K562 (cell line): ENCODE measurements at regions not wholly inside any gene's neighbourhood (a gene's known extent, or its start where the extent isn't known, plus 50 kb on each side); places are given as distances from the start of the nearest gene placed in this dataset.

Source experiments
- CBX5 ChIP-seq: IDR thresholded peaks from 2 replicates; pipeline ENCODE4 v1.6.1; 2014; ENCODE audit warnings: low read depth, borderline replicate concordance
- NCOA4 ChIP-seq: fragments of 450-650 bp; IDR thresholded peaks from 2 replicates; pipeline ENCODE4 v1.6.1; 2018; ENCODE audit warnings: mild to moderate bottlenecking; ENCODE audit not compliant: partially characterized antibody
- NFIC ChIP-seq: fragments of 450-650 bp; IDR thresholded peaks from 2 replicates; pipeline ENCODE4 v1.6.1; 2017; ENCODE audit warnings: mild to moderate bottlenecking, inconsistent platforms
- POLR2B ChIP-seq: fragments of 450-650 bp; IDR thresholded peaks from 2 replicates; pipeline ENCODE4 v1.6.1; 2018; ENCODE audit warnings: low read depth; ENCODE audit not compliant: partially characterized antibody
- ZFP36 ChIP-seq: fragments of 150-350 bp; IDR thresholded peaks from 2 replicates; pipeline ENCODE4 v1.6.1; 2018; ENCODE audit warnings: low read length, low read depth; ENCODE audit not compliant: partially characterized antibody
- ZNF274 ChIP-seq: IDR thresholded peaks from 2 replicates; pipeline ENCODE4 v1.6.1; 2011; ENCODE audit warnings: low read depth, mild to moderate bottlenecking, low read length, moderate library complexity, borderline replicate concordance
- ZNF668 ChIP-seq: fragments of 250-450 bp; sonication (Bioruptor Pico); IDR thresholded peaks from 2 replicates; pipeline ENCODE4 v1.8.0; 2022; ENCODE audit warnings: mild to moderate bottlenecking, inconsistent platforms
- TF ChIP-seq, protein P1 (sequence below): IDR thresholded peaks from 3 replicates; pipeline ENCODE4 v1.6.1; 2011; ENCODE audit warnings: borderline replicate concordance, mild to moderate bottlenecking; ENCODE audit not compliant: insufficient read length, insufficient read depth
- TF ChIP-seq, protein P2 (sequence below): IDR thresholded peaks from 2 replicates; pipeline ENCODE4 v1.6.1; 2012; ENCODE audit warnings: low read depth, low read length, improper control_type of control experiment, borderline replicate concordance
- TF ChIP-seq, protein P3 (sequence below): fragments of 250-450 bp; sonication (Bioruptor Pico); IDR thresholded peaks from 2 replicates; pipeline ENCODE4 v1.4.0; 2020
- TF ChIP-seq, protein P4 (sequence below): fragments of 450-650 bp; formaldehyde crosslinking; IDR thresholded peaks from 2 replicates; pipeline ENCODE4 v1.4.0; 2020; ENCODE audit warnings: mild to moderate bottlenecking, moderate library complexity
- TF ChIP-seq, protein P5 (sequence below): fragments of 250-450 bp; sonication (Bioruptor Pico); IDR thresholded peaks from 2 replicates; pipeline ENCODE4 v1.8.0; 2021; ENCODE audit warnings: moderate library complexity, mild to moderate bottlenecking, inconsistent platforms

DNA sequence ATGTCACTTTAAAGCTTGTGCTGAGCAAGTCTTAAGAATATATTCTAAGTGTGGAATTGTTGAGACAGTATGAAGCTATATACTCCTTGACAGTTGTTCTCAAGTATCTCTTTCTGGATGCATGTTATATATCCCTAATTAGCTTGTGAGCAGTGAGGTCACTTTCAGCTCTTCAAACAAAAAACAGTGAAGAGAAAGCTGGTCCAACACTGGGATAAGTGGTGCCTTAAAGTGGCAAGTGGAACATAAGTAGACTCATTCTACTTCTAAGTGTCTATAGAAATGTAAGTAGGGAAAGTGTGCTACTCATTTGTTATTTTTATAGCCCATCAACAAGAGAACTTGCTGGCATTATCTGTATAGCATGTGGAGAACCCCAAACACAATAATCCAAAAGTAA lies 133.1 kb upstream of the BACH2 start (continued):
- TF ChIP-seq, protein P1, sequence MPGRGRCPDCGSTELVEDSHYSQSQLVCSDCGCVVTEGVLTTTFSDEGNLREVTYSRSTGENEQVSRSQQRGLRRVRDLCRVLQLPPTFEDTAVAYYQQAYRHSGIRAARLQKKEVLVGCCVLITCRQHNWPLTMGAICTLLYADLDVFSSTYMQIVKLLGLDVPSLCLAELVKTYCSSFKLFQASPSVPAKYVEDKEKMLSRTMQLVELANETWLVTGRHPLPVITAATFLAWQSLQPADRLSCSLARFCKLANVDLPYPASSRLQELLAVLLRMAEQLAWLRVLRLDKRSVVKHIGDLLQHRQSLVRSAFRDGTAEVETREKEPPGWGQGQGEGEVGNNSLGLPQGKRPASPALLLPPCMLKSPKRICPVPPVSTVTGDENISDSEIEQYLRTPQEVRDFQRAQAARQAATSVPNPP: no peak
- TF ChIP-seq CBX5 (peak; percentile 81), ZNF274 (no peak), NCOA4 (no peak), POLR2B (no peak), ZNF668 (no peak), NFIC (no peak), ZFP36 (no peak)
- TF ChIP-seq, protein P2, sequence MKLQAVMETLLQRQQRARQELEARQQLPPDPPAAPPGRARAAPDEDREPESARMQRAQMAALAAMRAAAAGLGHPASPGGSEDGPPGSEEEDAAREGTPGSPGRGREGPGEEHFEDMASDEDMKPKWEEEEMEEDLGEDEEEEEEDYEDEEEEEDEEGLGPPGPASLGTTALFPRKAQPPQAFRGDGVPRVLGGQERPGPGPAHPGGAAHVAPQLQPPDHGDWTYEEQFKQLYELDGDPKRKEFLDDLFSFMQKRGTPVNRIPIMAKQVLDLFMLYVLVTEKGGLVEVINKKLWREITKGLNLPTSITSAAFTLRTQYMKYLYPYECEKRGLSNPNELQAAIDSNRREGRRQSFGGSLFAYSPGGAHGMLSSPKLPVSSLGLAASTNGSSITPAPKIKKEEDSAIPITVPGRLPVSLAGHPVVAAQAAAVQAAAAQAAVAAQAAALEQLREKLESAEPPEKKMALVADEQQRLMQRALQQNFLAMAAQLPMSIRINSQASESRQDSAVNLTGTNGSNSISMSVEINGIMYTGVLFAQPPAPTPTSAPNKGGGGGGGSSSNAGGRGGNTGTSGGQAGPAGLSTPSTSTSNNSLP: no peak
- TF ChIP-seq, protein P3, sequence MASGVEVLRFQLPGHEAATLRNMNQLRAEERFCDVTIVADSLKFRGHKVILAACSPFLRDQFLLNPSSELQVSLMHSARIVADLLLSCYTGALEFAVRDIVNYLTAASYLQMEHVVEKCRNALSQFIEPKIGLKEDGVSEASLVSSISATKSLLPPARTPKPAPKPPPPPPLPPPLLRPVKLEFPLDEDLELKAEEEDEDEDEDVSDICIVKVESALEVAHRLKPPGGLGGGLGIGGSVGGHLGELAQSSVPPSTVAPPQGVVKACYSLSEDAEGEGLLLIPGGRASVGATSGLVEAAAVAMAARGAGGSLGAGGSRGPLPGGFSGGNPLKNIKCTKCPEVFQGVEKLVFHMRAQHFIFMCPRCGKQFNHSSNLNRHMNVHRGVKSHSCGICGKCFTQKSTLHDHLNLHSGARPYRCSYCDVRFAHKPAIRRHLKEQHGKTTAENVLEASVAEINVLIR (CRISPR knock-in tag): no peak
- TF ChIP-seq, protein P4, sequence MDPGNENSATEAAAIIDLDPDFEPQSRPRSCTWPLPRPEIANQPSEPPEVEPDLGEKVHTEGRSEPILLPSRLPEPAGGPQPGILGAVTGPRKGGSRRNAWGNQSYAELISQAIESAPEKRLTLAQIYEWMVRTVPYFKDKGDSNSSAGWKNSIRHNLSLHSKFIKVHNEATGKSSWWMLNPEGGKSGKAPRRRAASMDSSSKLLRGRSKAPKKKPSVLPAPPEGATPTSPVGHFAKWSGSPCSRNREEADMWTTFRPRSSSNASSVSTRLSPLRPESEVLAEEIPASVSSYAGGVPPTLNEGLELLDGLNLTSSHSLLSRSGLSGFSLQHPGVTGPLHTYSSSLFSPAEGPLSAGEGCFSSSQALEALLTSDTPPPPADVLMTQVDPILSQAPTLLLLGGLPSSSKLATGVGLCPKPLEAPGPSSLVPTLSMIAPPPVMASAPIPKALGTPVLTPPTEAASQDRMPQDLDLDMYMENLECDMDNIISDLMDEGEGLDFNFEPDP: no peak
- TF ChIP-seq, protein P5, sequence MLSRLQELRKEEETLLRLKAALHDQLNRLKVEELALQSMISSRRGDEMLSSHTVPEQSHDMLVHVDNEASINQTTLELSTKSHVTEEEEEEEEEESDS (CRISPR knock-in tag): no peak
- TF ChIP-seq, all 486 proteins: peak for 5
